ENCODE measurements at regions not wholly inside any gene's neighbourhood (a gene's known extent, or its start where the extent isn't known, plus 50 kb on each side); places are given as distances from the start of the nearest gene placed in this dataset.

DNA sequence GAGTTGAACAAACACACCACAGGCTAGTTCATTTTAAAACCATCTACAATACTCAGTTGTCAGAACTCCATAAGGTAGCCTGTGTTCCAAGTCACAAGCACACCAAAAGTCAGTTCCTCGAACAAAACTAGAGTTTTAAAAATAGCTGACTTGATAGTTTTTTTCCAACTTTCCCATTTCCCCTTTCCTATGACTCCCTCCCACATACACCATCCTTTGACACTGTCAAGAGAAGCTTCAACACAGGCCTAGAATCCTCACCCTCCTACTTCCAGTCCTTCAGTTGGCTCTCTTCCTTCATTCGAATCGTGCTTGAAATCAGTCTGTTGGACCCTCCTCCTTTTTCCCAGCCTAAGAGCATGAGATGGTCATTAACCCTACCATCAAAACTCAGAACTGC, 105.7 kb upstream of the AKIP1 start:
- H3K4me2 ChIP-seq (ENCODE audit: low read length) = no peak overlapping the region
- H3K4me1 ChIP-seq (ENCODE audit: insufficient read depth, low read length, severe bottlenecking) = no peaks in the 10 kb centered on the region
- no peaks in the 10 kb centered on the region for H4K20me1 ChIP-seq (ENCODE audit: insufficient read depth, low read length)
- TF ChIP-seq, protein P1, sequence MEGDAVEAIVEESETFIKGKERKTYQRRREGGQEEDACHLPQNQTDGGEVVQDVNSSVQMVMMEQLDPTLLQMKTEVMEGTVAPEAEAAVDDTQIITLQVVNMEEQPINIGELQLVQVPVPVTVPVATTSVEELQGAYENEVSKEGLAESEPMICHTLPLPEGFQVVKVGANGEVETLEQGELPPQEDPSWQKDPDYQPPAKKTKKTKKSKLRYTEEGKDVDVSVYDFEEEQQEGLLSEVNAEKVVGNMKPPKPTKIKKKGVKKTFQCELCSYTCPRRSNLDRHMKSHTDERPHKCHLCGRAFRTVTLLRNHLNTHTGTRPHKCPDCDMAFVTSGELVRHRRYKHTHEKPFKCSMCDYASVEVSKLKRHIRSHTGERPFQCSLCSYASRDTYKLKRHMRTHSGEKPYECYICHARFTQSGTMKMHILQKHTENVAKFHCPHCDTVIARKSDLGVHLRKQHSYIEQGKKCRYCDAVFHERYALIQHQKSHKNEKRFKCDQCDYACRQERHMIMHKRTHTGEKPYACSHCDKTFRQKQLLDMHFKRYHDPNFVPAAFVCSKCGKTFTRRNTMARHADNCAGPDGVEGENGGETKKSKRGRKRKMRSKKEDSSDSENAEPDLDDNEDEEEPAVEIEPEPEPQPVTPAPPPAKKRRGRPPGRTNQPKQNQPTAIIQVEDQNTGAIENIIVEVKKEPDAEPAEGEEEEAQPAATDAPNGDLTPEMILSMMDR (IDR thresholded peaks at IDR 0.05; ENCODE audit: low read length) = no peak
- TF ChIP-seq EZH2 (IDR thresholded peaks at IDR 0.05; ENCODE audit: borderline replicate concordance, low read length) = no peak
- no peaks in the 10 kb centered on the region for H3F3A ChIP-seq (ENCODE audit: insufficient read depth, low read length)
- no peak overlapping the region for H3K27ac ChIP-seq (ENCODE audit: low read depth, low read length, poor library complexity, severe bottlenecking)
- no peak overlapping the region for H2AFZ ChIP-seq (ENCODE audit: low read length)
- no peaks in the 10 kb centered on the region for H3K9me3 ChIP-seq (ENCODE audit: low read length)
- H3K9ac ChIP-seq (ENCODE audit: low read length) = no peak overlapping the region
- H3K36me3 ChIP-seq (ENCODE audit: insufficient read depth, low read length) = no peaks in the 10 kb centered on the region
- H3K9me2 ChIP-seq (ENCODE audit: low read depth, low read length) = no peaks in the 10 kb centered on the region
- H3K4me3 ChIP-seq (ENCODE audit: low read depth, low read length, poor library complexity, severe bottlenecking) = no peak overlapping the region
- peaks cover 4% of the 10 kb centered on the region; the same call in 1 of the 2 replicates for H3K27me3 ChIP-seq (ENCODE audit: insufficient read depth, low read length)
- H3K79me2 ChIP-seq (ENCODE audit: insufficient read depth, low read length) = no peaks in the 10 kb centered on the region

DNA sequence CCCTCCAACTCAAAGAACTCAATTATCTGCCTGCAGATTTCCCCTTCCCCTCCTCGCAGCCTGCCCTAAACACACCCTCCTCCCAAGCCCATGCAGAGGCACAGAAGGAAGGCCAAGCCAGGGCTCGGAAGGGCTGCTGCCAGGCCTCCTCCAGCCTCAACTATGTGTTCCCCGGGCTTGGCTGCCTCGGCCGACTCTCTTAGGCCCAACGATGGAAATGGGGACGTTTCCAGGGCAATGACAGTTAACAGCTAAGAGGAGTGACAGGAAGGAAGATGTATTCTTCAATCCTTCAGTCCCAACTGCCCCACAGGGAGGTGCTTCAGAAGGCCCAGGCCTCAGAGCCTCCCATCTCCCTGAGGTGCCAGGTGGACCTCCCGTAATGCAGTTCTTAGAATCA, 104.0 kb upstream of the AKIP1 start:
- H2AFZ ChIP-seq (ENCODE audit: low read length) = no peak overlapping the region
- H3K4me3 ChIP-seq (ENCODE audit: low read depth, low read length, poor library complexity, severe bottlenecking) = no peak overlapping the region
- H3K9ac ChIP-seq (ENCODE audit: low read length) = no peak overlapping the region
- H3K4me2 ChIP-seq (ENCODE audit: low read length) = no peak overlapping the region
- H3K9me3 ChIP-seq (ENCODE audit: low read length) = no peaks in the 10 kb centered on the region
- no peaks in the 10 kb centered on the region for H3K9me2 ChIP-seq (ENCODE audit: low read depth, low read length)
- no peaks in the 10 kb centered on the region for H3K36me3 ChIP-seq (ENCODE audit: insufficient read depth, low read length)
- H3K27ac ChIP-seq (ENCODE audit: low read depth, low read length, poor library complexity, severe bottlenecking) = no peak overlapping the region
- TF ChIP-seq, protein P1 (IDR thresholded peaks at IDR 0.05; ENCODE audit: low read length) = no peak
- TF ChIP-seq EZH2 (IDR thresholded peaks at IDR 0.05; ENCODE audit: borderline replicate concordance, low read length) = no peak
- no peaks in the 10 kb centered on the region for H3F3A ChIP-seq (ENCODE audit: insufficient read depth, low read length)
- no peaks in the 10 kb centered on the region for H3K79me2 ChIP-seq (ENCODE audit: insufficient read depth, low read length)
- H3K27me3 ChIP-seq (ENCODE audit: insufficient read depth, low read length) = peaks cover 4% of the 10 kb centered on the region; the same call in 1 of the 2 replicates
- H4K20me1 ChIP-seq (ENCODE audit: insufficient read depth, low read length) = no peaks in the 10 kb centered on the region
- H3K4me1 ChIP-seq (ENCODE audit: insufficient read depth, low read length, severe bottlenecking) = no peaks in the 10 kb centered on the region

DNA sequence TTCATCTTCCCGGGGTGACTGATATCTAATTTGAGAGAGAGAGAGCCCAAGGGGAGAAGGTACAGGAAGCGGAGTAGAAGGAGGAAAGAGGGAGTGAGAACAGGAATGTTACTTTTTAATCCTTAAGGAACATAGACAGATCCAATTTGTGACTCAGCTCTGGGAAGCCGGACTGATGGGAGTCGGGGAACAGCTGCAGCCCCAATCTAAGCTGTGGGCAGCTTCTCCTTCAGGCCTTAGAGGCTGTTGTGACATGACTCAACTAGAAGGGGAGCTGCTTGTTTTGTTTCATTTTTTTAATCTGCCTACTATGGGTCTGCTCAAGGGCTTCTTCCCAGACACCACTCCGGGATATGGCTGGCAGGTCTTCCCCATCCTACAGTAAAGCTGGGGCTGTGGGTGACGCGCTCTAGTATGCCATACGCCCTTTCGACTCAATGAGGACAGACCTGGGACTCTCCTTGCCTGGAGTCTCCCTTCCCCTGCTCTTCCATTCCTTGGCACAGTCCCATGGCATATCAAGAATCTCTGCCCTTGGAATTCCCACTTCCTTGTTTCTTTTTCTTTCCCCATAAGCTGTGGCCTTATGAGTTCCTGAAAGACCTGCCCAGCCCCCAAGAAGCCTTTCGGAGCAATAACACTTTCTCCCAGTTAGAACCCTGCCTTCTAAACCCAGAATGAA, 103.3 kb upstream of the AKIP1 start:
- Histone ChIP-seq H3K27ac (ENCODE audit: low read depth, low read length, poor library complexity, severe bottlenecking) (no peak overlapping the region), H3K79me2 (ENCODE audit: insufficient read depth, low read length) (no peaks in the 10 kb centered on the region), H2AFZ (ENCODE audit: low read length) (no peak overlapping the region), H4K20me1 (ENCODE audit: insufficient read depth, low read length) (no peaks in the 10 kb centered on the region), H3K4me3 (ENCODE audit: low read depth, low read length, poor library complexity, severe bottlenecking) (no peak overlapping the region), H3F3A (ENCODE audit: insufficient read depth, low read length) (no peaks in the 10 kb centered on the region), H3K4me1 (ENCODE audit: insufficient read depth, low read length, severe bottlenecking) (no peaks in the 10 kb centered on the region), H3K36me3 (ENCODE audit: insufficient read depth, low read length) (no peaks in the 10 kb centered on the region), H3K9me3 (ENCODE audit: low read length) (no peaks in the 10 kb centered on the region), H3K27me3 (ENCODE audit: insufficient read depth, low read length) (no peaks in the 10 kb centered on the region; the same call in 1 of the 2 replicates), H3K9ac (ENCODE audit: low read length) (no peak overlapping the region), H3K4me2 (ENCODE audit: low read length) (no peak overlapping the region), H3K9me2 (ENCODE audit: low read depth, low read length) (no peaks in the 10 kb centered on the region)
- TF ChIP-seq, protein P1 (IDR thresholded peaks at IDR 0.05; ENCODE audit: low read length) = no peak
- TF ChIP-seq EZH2 (IDR thresholded peaks at IDR 0.05; ENCODE audit: borderline replicate concordance, low read length) = no peak
